K562 (cell line): ENCODE measurements at regions not wholly inside any gene's neighbourhood (a gene's known extent, or its start where the extent isn't known, plus 50 kb on each side); places are given as distances from the start of the nearest gene placed in this dataset.

Experiments
- CHD1 ChIP-seq: fragments of 200-600 bp; sonication (generic); IDR thresholded peaks from one replicate; pipeline ENCODE4 v1.6.1; 2012; ENCODE audit warnings: mild to moderate bottlenecking, moderate library complexity, low read length, inconsistent platforms
- MGA ChIP-seq: fragments of 450-650 bp; IDR thresholded peaks from 2 replicates; pipeline ENCODE4 v1.6.1; 2016; ENCODE audit warnings: mild to moderate bottlenecking, moderate library complexity
- MLLT1 ChIP-seq, 2 experiments: fragments of 450-650 bp; IDR thresholded peaks; 2 replicates each; pipeline ENCODE4 v1.6.1; 2016
- NR0B1 ChIP-seq: fragments of 450-650 bp; IDR thresholded peaks from one replicate; pipeline ENCODE4 v1.6.1; 2018; ENCODE audit warnings: mild to moderate bottlenecking, moderate library complexity; ENCODE audit not compliant: partially characterized antibody
- TAL1 ChIP-seq: fragments of 450-650 bp; IDR thresholded peaks from 2 replicates; pipeline ENCODE4 v1.6.1; 2016; ENCODE audit warnings: mild to moderate bottlenecking
- TF ChIP-seq, protein P1 (sequence below): fragments of 250-450 bp; sonication (Bioruptor Pico); IDR thresholded peaks from 2 replicates; pipeline ENCODE4 v1.5.0; 2021; ENCODE audit warnings: mild to moderate bottlenecking, moderate library complexity
- TF ChIP-seq, protein P2 (sequence below): fragments of 250-450 bp; sonication (Bioruptor Pico); IDR thresholded peaks from 2 replicates; pipeline ENCODE4 v1.5.0; 2022; ENCODE audit warnings: mild to moderate bottlenecking

DNA sequence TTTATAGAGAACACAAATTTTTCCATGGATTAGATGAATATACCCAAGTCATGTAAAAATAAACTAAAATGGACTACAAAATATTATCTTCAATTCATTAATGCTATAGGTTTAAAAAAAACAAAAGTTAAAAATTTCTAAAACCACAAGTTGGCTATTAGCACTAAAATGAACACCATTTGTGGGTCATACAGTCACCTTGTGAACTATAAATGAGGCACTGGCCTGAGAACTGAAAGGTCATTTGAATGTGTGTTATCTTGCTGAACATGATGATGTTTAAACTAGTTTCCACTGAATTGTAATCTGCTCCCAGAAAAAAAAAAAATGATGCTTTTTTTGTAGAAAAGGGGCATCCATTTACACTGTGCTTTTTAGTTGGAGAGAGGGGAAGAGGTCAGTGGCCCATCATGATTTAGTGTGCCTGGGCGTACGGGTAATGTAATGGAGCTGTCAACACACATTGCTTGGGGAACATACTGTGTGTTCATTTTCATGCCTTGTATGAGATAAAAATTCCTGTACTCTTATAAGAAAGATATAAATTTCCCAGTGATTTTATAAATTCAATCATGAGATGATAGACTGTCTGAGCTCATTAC lies 96.6 kb upstream of the FKBP1C start (continued):
- TF ChIP-seq MGA (no peak), NR0B1 (no peak), TAL1 (no peak), MLLT1 (IDR thresholded peaks at IDR 0.05) (no peak), CHD1 (no peak)
- TF ChIP-seq, protein P1, sequence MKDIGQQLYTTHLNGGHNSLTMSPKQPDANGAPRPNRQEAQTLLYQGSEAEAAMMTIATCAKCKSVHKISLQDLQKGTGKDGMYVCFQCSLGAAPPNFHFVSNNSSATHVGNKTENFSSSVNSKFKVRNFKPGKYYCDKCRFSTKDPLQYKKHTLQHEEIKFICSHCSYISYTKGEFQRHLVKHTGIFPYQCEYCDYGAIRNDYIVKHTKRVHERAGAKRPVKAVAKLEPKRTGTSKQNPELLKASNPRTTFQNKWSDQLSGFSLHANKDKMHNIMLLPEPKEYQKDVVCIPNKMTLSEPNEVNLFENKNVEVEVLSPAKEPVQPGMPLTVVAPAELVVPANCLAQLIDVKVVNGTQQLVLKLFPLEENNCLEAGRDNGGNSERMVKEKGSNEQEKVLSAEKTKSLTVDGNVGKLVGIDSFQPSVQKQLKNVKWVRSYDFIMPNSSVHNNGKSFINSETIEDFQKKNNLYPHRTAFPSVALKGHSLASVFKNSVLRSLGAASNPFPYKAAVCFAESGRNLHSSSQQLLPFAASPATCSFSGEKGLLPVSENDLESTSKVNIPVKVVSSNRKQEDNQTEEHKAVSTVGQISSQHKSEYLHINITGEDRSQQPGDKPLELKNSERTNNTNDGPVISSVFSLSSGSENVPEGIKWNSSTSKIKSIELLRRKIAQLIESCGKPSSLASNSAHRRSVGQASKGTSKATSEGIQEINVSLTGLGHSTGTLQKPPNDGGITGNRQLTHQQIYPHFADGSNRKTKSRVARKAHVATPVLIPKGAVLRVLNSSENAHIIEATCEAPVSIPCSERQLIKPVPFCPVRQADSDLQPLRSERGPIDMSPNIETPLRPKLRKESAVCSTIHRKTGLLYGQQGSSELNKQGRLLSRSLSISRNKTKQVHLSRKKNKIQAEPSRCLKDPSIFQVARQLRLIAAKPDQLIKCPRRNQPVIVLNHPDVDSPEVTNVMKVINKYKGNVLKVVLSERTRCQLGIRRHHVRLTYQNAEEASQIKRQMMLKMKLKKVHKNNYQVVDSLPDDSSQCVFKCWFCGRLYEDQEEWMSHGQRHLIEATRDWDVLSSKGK (CRISPR knock-in tag): no peak
- TF ChIP-seq, protein P2, sequence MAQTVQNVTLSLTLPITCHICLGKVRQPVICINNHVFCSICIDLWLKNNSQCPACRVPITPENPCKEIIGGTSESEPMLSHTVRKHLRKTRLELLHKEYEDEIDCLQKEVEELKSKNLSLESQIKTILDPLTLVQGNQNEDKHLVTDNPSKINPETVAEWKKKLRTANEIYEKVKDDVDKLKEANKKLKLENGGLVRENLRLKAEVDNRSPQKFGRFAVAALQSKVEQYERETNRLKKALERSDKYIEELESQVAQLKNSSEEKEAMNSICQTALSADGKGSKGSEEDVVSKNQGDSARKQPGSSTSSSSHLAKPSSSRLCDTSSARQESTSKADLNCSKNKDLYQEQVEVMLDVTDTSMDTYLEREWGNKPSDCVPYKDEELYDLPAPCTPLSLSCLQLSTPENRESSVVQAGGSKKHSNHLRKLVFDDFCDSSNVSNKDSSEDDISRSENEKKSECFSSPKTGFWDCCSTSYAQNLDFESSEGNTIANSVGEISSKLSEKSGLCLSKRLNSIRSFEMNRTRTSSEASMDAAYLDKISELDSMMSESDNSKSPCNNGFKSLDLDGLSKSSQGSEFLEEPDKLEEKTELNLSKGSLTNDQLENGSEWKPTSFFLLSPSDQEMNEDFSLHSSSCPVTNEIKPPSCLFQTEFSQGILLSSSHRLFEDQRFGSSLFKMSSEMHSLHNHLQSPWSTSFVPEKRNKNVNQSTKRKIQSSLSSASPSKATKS (CRISPR knock-in tag): no peak
